ENCODE measurements at regions not wholly inside any gene's neighbourhood (a gene's known extent, or its start where the extent isn't known, plus 50 kb on each side); places are given as distances from the start of the nearest gene placed in this dataset.

DNA sequence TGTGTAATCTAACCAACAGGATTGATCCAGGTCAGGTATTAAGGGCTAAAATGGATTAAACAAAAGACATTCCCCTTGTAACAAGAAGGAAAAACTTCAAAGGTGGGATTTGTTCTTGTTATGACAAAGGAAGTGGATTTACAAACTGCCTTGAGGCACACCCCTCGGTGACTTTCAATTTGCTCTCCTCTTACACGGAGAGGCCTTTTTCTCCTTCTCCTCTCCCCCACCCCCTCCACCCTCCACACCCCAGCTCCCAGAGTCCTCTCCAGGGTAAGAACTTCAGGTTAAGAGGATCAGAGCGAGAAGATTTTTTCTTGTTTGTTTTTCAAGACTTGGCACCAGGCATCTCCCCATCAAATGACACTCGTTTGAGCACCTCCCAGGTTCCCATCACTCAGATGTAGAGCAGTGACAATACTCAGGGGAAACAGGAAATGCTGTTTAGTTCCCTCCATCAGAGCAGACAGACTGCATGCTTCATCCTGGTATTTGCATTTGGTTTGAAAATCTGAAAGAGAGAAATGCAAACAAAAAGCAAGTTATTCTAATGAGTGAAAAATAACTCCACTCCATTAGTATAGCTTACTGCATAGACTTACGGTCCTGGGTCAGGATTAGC, 77.6 kb upstream of the TMEM260 start:
- DNase-seq (ENCODE audit: low spot score) = no peak

DNA sequence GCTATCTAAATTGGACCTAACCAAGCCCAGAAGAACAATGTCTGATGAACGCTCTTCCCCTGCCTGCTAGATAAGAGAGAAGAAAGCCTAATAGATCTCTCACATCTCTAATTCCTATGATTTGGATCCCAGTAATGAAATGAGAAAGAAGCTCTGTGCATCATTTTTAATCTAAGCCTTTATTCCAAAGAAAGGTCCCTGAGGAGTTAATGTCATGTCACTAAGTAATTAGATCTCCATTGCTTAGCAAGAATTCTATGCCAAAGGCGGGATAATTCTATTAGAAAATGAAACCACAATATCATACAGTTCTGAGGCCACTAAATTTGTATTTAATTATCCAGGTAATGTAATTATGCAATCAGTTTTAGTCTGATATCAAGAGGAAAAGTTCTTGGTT, 74.2 kb upstream of the TMEM260 start:
- DNase-seq (ENCODE audit: low spot score) = no peak

DNA sequence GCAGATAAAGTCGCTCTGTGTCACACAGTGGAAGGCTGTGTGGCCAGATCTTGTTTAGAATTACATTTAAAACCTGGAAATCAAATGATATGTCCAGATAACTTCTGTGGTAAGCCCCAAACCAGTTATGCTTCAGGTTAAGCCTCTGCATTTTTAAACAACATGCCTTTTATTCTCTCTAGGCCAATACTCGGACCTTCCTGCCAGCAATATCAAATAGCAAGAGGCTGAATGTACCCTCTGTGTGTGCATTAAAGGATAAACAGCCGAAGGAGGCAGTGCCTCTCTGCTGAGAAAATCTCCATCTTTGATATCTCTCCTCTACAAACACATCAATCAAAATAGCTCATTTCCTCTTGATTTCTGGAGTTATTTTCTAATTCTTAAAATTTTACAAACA, 67.1 kb upstream of the TMEM260 start:
- peak; percentile 27 for DNase-seq (ENCODE audit: low spot score)

DNA sequence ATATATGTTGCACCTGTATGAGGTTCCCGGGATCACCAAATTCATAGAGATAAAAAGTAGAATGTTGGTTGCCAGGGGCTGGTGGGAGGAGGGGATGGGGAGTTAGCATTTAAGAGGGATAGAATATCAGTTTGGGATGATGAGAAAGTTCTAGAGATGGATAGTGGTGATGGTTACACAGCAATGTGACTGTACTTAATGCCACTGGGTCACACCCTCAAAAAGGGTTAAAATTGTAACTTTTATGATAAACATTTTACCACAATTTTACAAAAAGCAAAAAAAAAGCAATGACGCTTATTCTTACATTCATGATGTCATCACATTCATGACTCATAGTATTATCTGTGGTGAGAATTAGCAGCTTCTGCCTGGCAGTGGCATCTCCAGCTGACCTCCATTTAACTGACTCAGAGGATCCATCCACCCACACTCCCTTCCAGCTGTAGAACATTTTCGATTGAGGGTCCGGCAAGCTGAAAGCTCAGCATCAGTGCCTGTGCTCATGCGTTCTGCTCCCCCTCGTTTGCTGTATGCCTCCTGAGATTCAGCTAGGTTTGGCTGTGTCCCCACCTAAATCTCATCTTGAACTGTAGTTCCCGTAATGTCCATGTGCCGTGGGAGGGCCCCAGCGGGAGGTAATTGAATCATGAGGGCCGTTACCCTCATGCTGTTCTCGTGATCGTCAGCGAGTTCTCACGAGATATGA, 64.8 kb upstream of the TMEM260 start:
- no peak for DNase-seq (ENCODE audit: low spot score)

DNA sequence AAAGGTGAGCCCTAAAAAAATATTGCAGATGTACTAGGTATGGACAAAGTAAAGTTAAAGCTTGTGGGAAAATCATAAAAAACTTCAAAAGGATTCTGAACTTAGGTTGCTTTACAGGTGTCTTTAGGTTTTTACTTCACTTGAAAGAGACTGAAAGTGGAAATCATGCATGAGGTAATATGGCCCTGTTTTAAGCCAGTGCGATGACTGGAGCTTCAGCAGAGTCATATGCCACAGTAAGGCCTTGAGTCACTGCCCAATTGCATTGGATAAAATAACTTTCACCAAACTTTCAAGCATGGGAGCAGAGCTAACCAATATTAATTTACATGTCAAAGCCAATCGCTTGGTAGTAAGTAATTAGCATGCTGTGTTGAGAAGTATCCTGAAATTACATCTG, 63.9 kb upstream of the TMEM260 start:
- DNase-seq (ENCODE audit: low spot score) = no peak

- DNase-seq (ENCODE audit: low spot score) = no peak
These were observed 57.2 kb upstream of the TMEM260 start for GRCh38 chr14:56522403-56522802.

DNA sequence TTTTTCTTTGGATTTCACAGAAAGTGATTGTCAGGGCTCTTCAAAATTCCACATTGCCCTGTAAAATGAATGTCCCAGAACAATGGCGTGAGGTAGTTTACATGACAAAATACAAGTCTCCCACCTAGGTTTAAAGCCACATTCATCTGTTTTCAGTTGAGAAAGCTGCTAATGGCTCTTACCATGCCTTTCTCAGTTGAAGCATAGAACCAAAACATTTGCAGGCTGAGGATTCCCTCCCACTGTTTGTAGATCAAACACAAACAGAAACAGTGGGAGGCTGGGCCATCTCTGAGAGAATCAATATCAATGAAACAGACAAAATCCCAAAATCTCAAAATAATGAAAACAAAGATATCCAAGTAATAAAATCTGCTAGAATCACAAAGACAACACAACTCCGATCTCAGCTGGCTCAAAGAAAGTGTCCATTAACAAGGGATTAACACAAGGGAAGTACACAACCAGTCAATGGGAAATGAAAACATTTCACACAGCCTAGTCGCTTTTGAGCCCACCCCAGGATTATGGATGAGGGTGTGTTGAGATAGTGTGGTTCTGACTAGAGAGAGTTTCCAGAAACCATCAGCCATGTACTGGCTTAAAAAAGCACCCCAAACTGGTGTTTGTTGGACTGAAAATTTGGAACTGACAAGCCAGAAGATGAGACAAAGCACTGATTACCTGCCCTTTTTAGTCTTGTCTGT, 54.5 kb upstream of the TMEM260 start:
- DNase-seq (ENCODE audit: low spot score) = no peak

- DNase-seq (ENCODE audit: low spot score) = no peak
These were observed 50.7 kb upstream of the TMEM260 start for GRCh38 chr14:56528927-56529326.

Data from H4 (cell line).